ENCODE measurements at regions not wholly inside any gene's neighbourhood (a gene's known extent, or its start where the extent isn't known, plus 50 kb on each side); places are given as distances from the start of the nearest gene placed in this dataset.

DNA sequence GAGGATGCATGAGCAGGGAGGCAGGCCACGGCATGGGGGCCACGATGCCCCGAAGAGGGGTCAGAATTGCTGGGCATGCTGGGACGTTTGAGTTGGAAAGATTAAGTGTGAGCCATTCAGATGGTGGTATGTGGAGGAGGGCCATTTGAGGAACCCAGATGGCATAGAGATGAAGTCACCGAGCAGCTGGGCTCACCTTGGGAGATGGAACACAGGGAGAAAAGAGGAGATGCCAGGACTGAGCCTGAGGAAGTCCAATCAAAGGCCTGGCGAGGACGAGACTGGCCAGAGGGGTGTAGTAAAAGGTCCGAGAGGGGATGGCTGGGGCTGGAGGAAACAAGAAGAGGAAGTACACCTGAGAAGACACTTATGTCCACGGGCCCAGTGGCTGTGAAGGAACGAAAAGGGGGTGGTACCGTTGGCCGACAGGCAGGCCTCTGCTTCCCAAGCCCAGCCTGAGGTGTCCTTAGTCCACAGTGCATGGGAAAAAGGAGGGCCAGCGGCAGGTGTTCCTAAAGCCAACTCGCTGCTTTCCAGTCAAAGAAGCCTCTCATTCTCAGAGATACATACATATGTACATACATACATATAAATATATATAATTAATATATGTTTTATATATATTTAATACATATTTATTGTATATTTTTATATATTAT, 54.6 kb upstream of the CLCN4 start:
- ChIA-PET POLR2A (no interaction called here), CTCF (interaction anchor here (1.0 to 1.9 kb wide), 2 partner anchors 17 to 18 kb away, joined by 6 read pairs; no protein-coding TSS in a partner anchor)
- H3K79me2 ChIP-seq (ENCODE audit: insufficient read depth): no peaks in the 10 kb centered on the region
- H3K4me3 ChIP-seq (ENCODE audit: low read depth in 2 of 2, low read length in 1 of 2): no peak overlapping the region
- no peaks in the 10 kb centered on the region for H3K9me2 ChIP-seq
- no peaks in the 10 kb centered on the region; the same call in 1 of the 2 replicates for H3K27me3 ChIP-seq (ENCODE audit: insufficient read depth)
- H3K9ac ChIP-seq: no peak overlapping the region
- TF ChIP-seq TEAD4 (IDR thresholded peaks at IDR 0.05; ENCODE audit: borderline replicate concordance, insufficient read depth): no peak
- TF ChIP-seq RXRA (IDR thresholded peaks at IDR 0.05; ENCODE audit: borderline replicate concordance, low read depth): no peak
- TF ChIP-seq, protein P1, sequence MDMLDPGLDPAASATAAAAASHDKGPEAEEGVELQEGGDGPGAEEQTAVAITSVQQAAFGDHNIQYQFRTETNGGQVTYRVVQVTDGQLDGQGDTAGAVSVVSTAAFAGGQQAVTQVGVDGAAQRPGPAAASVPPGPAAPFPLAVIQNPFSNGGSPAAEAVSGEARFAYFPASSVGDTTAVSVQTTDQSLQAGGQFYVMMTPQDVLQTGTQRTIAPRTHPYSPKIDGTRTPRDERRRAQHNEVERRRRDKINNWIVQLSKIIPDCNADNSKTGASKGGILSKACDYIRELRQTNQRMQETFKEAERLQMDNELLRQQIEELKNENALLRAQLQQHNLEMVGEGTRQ (IDR thresholded peaks at IDR 0.05; ENCODE audit: borderline replicate concordance, low read depth, low read length): no peak
- no peak for TF ChIP-seq RCOR1 (IDR thresholded peaks at IDR 0.05; ENCODE audit: low read length)
- TF ChIP-seq TCF12 (IDR thresholded peaks at IDR 0.05): no peak
- TF ChIP-seq GATA2 (CRISPR knock-in tag; IDR thresholded peaks at IDR 0.05): no peak
- TF ChIP-seq, protein P2, sequence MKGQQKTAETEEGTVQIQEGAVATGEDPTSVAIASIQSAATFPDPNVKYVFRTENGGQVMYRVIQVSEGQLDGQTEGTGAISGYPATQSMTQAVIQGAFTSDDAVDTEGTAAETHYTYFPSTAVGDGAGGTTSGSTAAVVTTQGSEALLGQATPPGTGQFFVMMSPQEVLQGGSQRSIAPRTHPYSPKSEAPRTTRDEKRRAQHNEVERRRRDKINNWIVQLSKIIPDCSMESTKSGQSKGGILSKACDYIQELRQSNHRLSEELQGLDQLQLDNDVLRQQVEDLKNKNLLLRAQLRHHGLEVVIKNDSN (IDR thresholded peaks at IDR 0.05; ENCODE audit: borderline replicate concordance, low read depth): no peak
- no peak for TF ChIP-seq FOXM1 (IDR thresholded peaks at IDR 0.05; ENCODE audit: low read depth)
- TF ChIP-seq CHD2 (IDR thresholded peaks at IDR 0.05; ENCODE audit: low read length, partially characterized antibody): no peak
- no peak for TF ChIP-seq MEF2A (IDR thresholded peaks at IDR 0.05; ENCODE audit: borderline replicate concordance, low read depth)
- TF ChIP-seq, protein P3, sequence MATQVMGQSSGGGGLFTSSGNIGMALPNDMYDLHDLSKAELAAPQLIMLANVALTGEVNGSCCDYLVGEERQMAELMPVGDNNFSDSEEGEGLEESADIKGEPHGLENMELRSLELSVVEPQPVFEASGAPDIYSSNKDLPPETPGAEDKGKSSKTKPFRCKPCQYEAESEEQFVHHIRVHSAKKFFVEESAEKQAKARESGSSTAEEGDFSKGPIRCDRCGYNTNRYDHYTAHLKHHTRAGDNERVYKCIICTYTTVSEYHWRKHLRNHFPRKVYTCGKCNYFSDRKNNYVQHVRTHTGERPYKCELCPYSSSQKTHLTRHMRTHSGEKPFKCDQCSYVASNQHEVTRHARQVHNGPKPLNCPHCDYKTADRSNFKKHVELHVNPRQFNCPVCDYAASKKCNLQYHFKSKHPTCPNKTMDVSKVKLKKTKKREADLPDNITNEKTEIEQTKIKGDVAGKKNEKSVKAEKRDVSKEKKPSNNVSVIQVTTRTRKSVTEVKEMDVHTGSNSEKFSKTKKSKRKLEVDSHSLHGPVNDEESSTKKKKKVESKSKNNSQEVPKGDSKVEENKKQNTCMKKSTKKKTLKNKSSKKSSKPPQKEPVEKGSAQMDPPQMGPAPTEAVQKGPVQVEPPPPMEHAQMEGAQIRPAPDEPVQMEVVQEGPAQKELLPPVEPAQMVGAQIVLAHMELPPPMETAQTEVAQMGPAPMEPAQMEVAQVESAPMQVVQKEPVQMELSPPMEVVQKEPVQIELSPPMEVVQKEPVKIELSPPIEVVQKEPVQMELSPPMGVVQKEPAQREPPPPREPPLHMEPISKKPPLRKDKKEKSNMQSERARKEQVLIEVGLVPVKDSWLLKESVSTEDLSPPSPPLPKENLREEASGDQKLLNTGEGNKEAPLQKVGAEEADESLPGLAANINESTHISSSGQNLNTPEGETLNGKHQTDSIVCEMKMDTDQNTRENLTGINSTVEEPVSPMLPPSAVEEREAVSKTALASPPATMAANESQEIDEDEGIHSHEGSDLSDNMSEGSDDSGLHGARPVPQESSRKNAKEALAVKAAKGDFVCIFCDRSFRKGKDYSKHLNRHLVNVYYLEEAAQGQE (IDR thresholded peaks at IDR 0.05; ENCODE audit: low read depth, low read length): no peak
- TF ChIP-seq ELF1 (IDR thresholded peaks at IDR 0.05): no peak
- TF ChIP-seq GABPA (IDR thresholded peaks at IDR 0.05; ENCODE audit: low read depth): no peak
- no peak for TF ChIP-seq NRF1 (IDR thresholded peaks at IDR 0.05; ENCODE audit: low read depth, low read length)
- TF ChIP-seq EP300 (IDR thresholded peaks at IDR 0.05; ENCODE audit: borderline replicate concordance in 1 of 2, low read depth in 1 of 2, low read length in 1 of 2): no peak
- no peak for TF ChIP-seq NFIC (IDR thresholded peaks at IDR 0.05; ENCODE audit: borderline replicate concordance)
- TF ChIP-seq, protein P4, sequence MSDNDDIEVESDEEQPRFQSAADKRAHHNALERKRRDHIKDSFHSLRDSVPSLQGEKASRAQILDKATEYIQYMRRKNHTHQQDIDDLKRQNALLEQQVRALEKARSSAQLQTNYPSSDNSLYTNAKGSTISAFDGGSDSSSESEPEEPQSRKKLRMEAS (IDR thresholded peaks at IDR 0.05; ENCODE audit: low read depth): no peak
- no peak for TF ChIP-seq POLR2AphosphoS5 (IDR thresholded peaks at IDR 0.05; ENCODE audit: low read depth, low read length)
- DNase-seq: no peak
- no peaks in the 10 kb centered on the region for H3F3A ChIP-seq (replicated peaks; ENCODE audit: insufficient read depth)
- no peak overlapping the region for H2AFZ ChIP-seq (ENCODE audit: low read depth)
- H3K4me2 ChIP-seq: no peak overlapping the region
- WGBS (ENCODE audit: low lambda C conversion rate): 39% methylated on average over 14 of the region's 14 CpGs
- no peak overlapping the region for H3K27ac ChIP-seq (ENCODE audit: low read depth in 2 of 2, low read length in 1 of 2)
- peaks cover 0 to 2% of the 10 kb centered on the region in 2 experiments for H3K36me3 ChIP-seq (replicated peaks in 1 of 2; ENCODE audit: control insufficient read depth in 1 of 2, insufficient read depth in 2 of 2, low read length in 1 of 2)
- no peaks in the 10 kb centered on the region for H3K9me3 ChIP-seq
- peaks cover 0 to 3% of the 10 kb centered on the region in 2 experiments; a peak in 1 of 4 replicates for H3K4me1 ChIP-seq (ENCODE audit: control insufficient read depth in 1 of 2, insufficient read depth in 2 of 2, low read depth in 1 of 2, low read length in 1 of 2)
- H4K20me1 ChIP-seq (ENCODE audit: insufficient read depth): no peaks in the 10 kb centered on the region

Measured in SK-N-SH (cell line).